HG03066 (cell line): ENCODE measurements at regions not wholly inside any gene's neighbourhood (a gene's known extent, or its start where the extent isn't known, plus 50 kb on each side); places are given as distances from the start of the nearest gene placed in this dataset.
"Not testable (repeated sequence)": the region's sequence is repeated elsewhere in the genome, so short reads cannot be mapped to it uniquely, and the experiment has no call there.

Experiments used
- ATAC-seq: cut with Tn5 transposase; IDR thresholded peaks from one replicate; pipeline ENCODE4 v1.9.1; 2021; ENCODE audit warnings: low read depth; ENCODE audit not compliant: unreplicated experiment

GRCh38 chr3:81891055-81891895, 129.8 kb upstream of the GBE1 start:
- no peak for ATAC-seq

- no peak for ATAC-seq
Measured at GRCh38 chr3:81888914-81889557, 127.6 kb upstream of the GBE1 start.

- no peak for ATAC-seq
Measured at GRCh38 chr3:81887448-81887847, 126.0 kb upstream of the GBE1 start.

- no peak for ATAC-seq
Measured at GRCh38 chr3:81886081-81886480, 124.6 kb upstream of the GBE1 start.

GRCh38 chr3:81884791-81885190, 123.3 kb upstream of the GBE1 start:
- no peak for ATAC-seq

- no peak for ATAC-seq
Measured at GRCh38 chr3:81876826-81877225, 115.4 kb upstream of the GBE1 start.

- no peak for ATAC-seq
Measured at GRCh38 chr3:81874738-81875137, 113.3 kb upstream of the GBE1 start.

GRCh38 chr3:81872566-81872965, 111.1 kb upstream of the GBE1 start:
- no peak for ATAC-seq

- ATAC-seq: no peak
Measured at GRCh38 chr3:81871358-81872155, 110.1 kb upstream of the GBE1 start.

- ATAC-seq: no peak
Measured at GRCh38 chr3:81869382-81869781, 107.9 kb upstream of the GBE1 start.

- ATAC-seq: no peak
Measured at GRCh38 chr3:81868597-81868996, 107.2 kb upstream of the GBE1 start.

GRCh38 chr3:81867875-81868274, 106.4 kb upstream of the GBE1 start:
- ATAC-seq: no peak

- ATAC-seq: not testable (repeated sequence)
Measured at GRCh38 chr3:81865164-81865563, 103.7 kb upstream of the GBE1 start.

- no peak for ATAC-seq
Measured at GRCh38 chr3:81864272-81864671, 102.8 kb upstream of the GBE1 start.

GRCh38 chr3:81863756-81864155, 102.3 kb upstream of the GBE1 start:
- no peak for ATAC-seq

GRCh38 chr3:81861593-81861992, 100.1 kb upstream of the GBE1 start:
- no peak for ATAC-seq

- ATAC-seq: no peak
Measured at GRCh38 chr3:81859524-81859923, 98.1 kb upstream of the GBE1 start.

GRCh38 chr3:81853431-81853830, 92.0 kb upstream of the GBE1 start:
- ATAC-seq: no peak

- ATAC-seq: no peak
Measured at GRCh38 chr3:81851176-81851575, 89.7 kb upstream of the GBE1 start.

GRCh38 chr3:81846988-81847387, 85.5 kb upstream of the GBE1 start:
- ATAC-seq: no peak

- ATAC-seq: no peak
Measured at GRCh38 chr3:81841540-81841939, 80.1 kb upstream of the GBE1 start.
